ENCODE measurements at regions not wholly inside any gene's neighbourhood (a gene's known extent, or its start where the extent isn't known, plus 50 kb on each side); places are given as distances from the start of the nearest gene placed in this dataset.

- H3K27me3 Mint-ChIP-seq (ENCODE audit: insufficient read depth), result peaks cover 18% of the 10 kb centered on the region; the same call in 1 of the 2 replicates
- H3K9me3 Mint-ChIP-seq, result no peaks in the 10 kb centered on the region
- TF ChIP-seq, protein P1, sequence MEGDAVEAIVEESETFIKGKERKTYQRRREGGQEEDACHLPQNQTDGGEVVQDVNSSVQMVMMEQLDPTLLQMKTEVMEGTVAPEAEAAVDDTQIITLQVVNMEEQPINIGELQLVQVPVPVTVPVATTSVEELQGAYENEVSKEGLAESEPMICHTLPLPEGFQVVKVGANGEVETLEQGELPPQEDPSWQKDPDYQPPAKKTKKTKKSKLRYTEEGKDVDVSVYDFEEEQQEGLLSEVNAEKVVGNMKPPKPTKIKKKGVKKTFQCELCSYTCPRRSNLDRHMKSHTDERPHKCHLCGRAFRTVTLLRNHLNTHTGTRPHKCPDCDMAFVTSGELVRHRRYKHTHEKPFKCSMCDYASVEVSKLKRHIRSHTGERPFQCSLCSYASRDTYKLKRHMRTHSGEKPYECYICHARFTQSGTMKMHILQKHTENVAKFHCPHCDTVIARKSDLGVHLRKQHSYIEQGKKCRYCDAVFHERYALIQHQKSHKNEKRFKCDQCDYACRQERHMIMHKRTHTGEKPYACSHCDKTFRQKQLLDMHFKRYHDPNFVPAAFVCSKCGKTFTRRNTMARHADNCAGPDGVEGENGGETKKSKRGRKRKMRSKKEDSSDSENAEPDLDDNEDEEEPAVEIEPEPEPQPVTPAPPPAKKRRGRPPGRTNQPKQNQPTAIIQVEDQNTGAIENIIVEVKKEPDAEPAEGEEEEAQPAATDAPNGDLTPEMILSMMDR (IDR thresholded peaks at IDR 0.05), result no peak
- H3K4me3 Mint-ChIP-seq, result no peak overlapping the region
- no peak overlapping the region for H3K27ac Mint-ChIP-seq
- peaks cover 25% of the 10 kb centered on the region for H3K4me1 Mint-ChIP-seq (ENCODE audit: low read depth)
- no peaks in the 10 kb centered on the region for H3K36me3 Mint-ChIP-seq (ENCODE audit: low read depth)
- DNase-seq, result no peak
Observed at GRCh38 chr1:68320349-68320748, 88.0 kb upstream of the WLS start.

GRCh38 chr1:68319907-68320306, 87.6 kb upstream of the WLS start:
- Mint-ChIP-seq H3K4me1 (ENCODE audit: low read depth) (peaks cover 25% of the 10 kb centered on the region), H3K4me3 (no peak overlapping the region), H3K27me3 (ENCODE audit: insufficient read depth) (peaks cover 18% of the 10 kb centered on the region; the same call in 1 of the 2 replicates), H3K36me3 (ENCODE audit: low read depth) (no peaks in the 10 kb centered on the region), H3K27ac (no peak overlapping the region), H3K9me3 (no peaks in the 10 kb centered on the region)
- TF ChIP-seq, protein P1 (IDR thresholded peaks at IDR 0.05), result no peak
- no peak for DNase-seq

DNA sequence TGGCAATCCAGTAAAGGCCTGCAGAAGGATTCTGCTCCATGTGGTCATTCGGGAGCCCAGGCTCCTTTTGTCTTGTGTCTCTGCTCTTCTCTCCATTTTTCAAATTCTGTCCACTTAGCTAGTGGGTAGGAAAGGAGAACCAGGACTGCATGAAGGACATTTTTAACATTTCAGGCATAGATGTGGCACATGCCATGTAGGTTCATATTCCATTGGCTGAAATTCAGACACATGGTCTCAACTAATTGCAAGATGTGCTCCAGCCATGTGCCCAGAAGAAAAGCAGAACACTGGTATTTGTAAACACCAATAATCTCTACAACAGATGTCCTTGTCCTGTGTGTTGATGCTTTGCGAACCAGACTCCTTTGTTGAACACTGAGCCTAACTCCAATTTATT, 85.2 kb upstream of the WLS start:
- DNase-seq, result no peak
- TF ChIP-seq, protein P1 (IDR thresholded peaks at IDR 0.05), result no peak
- Mint-ChIP-seq H3K36me3 (ENCODE audit: low read depth) (no peaks in the 10 kb centered on the region), H3K9me3 (no peaks in the 10 kb centered on the region), H3K27ac (no peak overlapping the region), H3K4me1 (ENCODE audit: low read depth) (peaks cover 21% of the 10 kb centered on the region), H3K4me3 (no peak overlapping the region), H3K27me3 (ENCODE audit: insufficient read depth) (peaks cover 19% of the 10 kb centered on the region; the same call in 1 of the 2 replicates)

- Mint-ChIP-seq H3K36me3 (ENCODE audit: low read depth) (no peaks in the 10 kb centered on the region), H3K27me3 (ENCODE audit: insufficient read depth) (peaks cover 14% of the 10 kb centered on the region), H3K27ac (no peak overlapping the region), H3K4me3 (no peak overlapping the region), H3K4me1 (ENCODE audit: low read depth) (peaks cover 14% of the 10 kb centered on the region), H3K9me3 (no peaks in the 10 kb centered on the region)
- DNase-seq, result no peak
- TF ChIP-seq, protein P1 (IDR thresholded peaks at IDR 0.05), result no peak
Observed at GRCh38 chr1:68314151-68314780, 81.9 kb upstream of the WLS start.

DNA sequence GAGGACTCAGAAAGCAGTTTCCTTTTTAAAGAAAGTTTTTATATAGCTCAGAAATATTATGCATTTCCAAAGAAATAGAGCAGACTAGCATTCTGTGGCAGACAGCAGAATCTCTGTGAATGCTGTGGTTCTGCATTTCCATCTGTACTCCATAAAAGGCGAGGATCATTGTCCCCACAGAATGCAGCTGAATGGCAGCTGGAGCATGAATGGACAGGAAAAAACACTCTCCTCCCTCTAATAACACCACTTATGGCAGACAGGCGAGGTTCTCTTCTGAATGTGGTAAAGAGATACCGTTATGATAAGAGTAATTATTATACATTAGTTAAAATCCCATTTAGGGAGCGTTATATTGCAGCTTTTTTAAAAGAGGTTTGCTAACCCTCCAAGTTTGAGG, 81.4 kb upstream of the WLS start:
- no peak overlapping the region for H3K4me3 Mint-ChIP-seq
- peaks cover 14% of the 10 kb centered on the region for H3K4me1 Mint-ChIP-seq (ENCODE audit: low read depth)
- peaks cover 13% of the 10 kb centered on the region for H3K27me3 Mint-ChIP-seq (ENCODE audit: insufficient read depth)
- TF ChIP-seq, protein P1 (IDR thresholded peaks at IDR 0.05), result no peak
- H3K27ac Mint-ChIP-seq, result no peak overlapping the region
- DNase-seq, result no peak
- H3K36me3 Mint-ChIP-seq (ENCODE audit: low read depth), result no peaks in the 10 kb centered on the region
- no peaks in the 10 kb centered on the region for H3K9me3 Mint-ChIP-seq

Measured in HFFc6 (cell line).